ENCODE measurements at regions not wholly inside any gene's neighbourhood (a gene's known extent, or its start where the extent isn't known, plus 50 kb on each side); places are given as distances from the start of the nearest gene placed in this dataset.

DNA sequence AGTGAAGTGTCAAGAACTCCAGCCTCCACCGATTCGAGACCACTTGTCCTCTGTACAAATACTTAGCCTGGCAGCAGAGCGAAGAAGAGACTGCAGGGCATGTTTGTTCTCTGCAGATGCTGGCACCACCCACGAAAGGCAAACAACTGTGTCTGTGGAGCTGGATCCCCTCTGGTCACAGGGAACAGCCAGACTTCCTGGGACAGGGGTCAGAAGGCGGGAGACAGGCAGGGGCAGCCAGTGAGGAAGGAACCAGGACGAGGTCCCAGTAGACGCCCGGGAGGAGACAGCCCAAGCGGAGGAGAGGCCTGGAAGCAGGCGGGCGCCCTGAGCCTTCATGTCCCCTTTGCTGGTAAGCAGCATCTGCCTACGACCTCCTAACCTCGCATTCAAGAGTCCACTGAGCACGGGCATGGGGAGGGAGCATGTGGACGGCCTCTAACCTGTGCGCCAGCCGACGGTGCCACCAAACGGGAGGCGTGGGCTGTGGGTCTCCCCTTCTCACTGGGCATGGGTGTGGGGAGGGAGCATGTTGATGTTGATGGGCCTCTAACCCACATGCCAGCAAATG lies 265.5 kb downstream of the DLL1 start:
- DNase-seq (ENCODE audit: low spot score) (no peak), ATAC-seq (no peak)
- Mint-ChIP-seq H3K4me3 (no peak overlapping the region), H3K27ac (no peak overlapping the region), H3K27me3 (ENCODE audit: insufficient read depth, low read depth, poor library complexity) (peaks cover 1% of the 10 kb centered on the region), H3K36me3 (ENCODE audit: low read depth) (peaks cover 11% of the 10 kb centered on the region; the same call in 2 of the 3 replicates), H3K4me1 (no peaks in the 10 kb centered on the region; the same call in 2 of the 3 replicates), H3K9me3 (peaks cover 13% of the 10 kb centered on the region)
- Histone ChIP-seq H2AFZ (no peak overlapping the region), H3K4me3 (no peak overlapping the region), H3K79me2 (replicated peaks; ENCODE audit: insufficient read depth) (no peaks in the 10 kb centered on the region), H3K4me2 (no peak overlapping the region), H3K27ac (ENCODE audit: low read depth) (no peak overlapping the region), H3K36me3 (ENCODE audit: insufficient read depth) (no peaks in the 10 kb centered on the region), H3K4me1 (ENCODE audit: insufficient read depth) (no peaks in the 10 kb centered on the region), H3K27me3 (ENCODE audit: insufficient read depth) (0 out of 2 replicates have a peak, but pooled peaks cover 3% of the 10 kb centered on the region), H3K9me2 (ENCODE audit: insufficient read depth) (0 out of 2 replicates have a peak, but pooled peaks cover 8% of the 10 kb centered on the region), H4K20me1 (replicated peaks; ENCODE audit: insufficient read depth) (no peaks in the 10 kb centered on the region), H3F3A (replicated peaks; ENCODE audit: low read depth) (no peaks in the 10 kb centered on the region)
- TF ChIP-seq, protein P1, sequence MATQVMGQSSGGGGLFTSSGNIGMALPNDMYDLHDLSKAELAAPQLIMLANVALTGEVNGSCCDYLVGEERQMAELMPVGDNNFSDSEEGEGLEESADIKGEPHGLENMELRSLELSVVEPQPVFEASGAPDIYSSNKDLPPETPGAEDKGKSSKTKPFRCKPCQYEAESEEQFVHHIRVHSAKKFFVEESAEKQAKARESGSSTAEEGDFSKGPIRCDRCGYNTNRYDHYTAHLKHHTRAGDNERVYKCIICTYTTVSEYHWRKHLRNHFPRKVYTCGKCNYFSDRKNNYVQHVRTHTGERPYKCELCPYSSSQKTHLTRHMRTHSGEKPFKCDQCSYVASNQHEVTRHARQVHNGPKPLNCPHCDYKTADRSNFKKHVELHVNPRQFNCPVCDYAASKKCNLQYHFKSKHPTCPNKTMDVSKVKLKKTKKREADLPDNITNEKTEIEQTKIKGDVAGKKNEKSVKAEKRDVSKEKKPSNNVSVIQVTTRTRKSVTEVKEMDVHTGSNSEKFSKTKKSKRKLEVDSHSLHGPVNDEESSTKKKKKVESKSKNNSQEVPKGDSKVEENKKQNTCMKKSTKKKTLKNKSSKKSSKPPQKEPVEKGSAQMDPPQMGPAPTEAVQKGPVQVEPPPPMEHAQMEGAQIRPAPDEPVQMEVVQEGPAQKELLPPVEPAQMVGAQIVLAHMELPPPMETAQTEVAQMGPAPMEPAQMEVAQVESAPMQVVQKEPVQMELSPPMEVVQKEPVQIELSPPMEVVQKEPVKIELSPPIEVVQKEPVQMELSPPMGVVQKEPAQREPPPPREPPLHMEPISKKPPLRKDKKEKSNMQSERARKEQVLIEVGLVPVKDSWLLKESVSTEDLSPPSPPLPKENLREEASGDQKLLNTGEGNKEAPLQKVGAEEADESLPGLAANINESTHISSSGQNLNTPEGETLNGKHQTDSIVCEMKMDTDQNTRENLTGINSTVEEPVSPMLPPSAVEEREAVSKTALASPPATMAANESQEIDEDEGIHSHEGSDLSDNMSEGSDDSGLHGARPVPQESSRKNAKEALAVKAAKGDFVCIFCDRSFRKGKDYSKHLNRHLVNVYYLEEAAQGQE (IDR thresholded peaks at IDR 0.05; ENCODE audit: unreplicated experiment), result no peak

DNA sequence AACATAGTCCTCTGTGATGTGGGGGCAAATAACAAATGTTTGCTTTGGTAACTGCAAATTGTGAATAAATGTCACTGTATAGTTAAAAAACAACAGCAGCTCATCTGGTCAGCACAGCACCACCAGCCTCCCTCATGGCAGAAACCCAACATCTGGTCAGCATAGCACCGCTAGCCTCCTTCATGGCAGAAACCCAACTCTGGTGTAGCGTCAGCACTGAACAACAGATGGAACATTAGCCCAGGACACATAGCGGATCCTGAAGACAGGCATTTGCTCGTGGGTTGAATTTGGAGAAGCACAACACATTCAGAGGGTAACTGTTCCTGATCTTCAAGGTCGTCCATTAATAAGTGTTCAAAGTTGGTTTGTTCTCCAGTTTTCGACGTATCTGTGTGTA lies 265.9 kb downstream of the DLL1 start:
- Histone ChIP-seq H2AFZ (no peak overlapping the region), H3K79me2 (replicated peaks; ENCODE audit: insufficient read depth) (no peaks in the 10 kb centered on the region), H3K9me2 (ENCODE audit: insufficient read depth) (0 out of 2 replicates have a peak, but pooled peaks cover 8% of the 10 kb centered on the region), H3F3A (replicated peaks; ENCODE audit: low read depth) (no peaks in the 10 kb centered on the region), H3K4me2 (no peak overlapping the region), H3K4me1 (ENCODE audit: insufficient read depth) (no peaks in the 10 kb centered on the region), H3K27me3 (ENCODE audit: insufficient read depth) (0 out of 2 replicates have a peak, but pooled peaks cover 3% of the 10 kb centered on the region), H4K20me1 (replicated peaks; ENCODE audit: insufficient read depth) (no peaks in the 10 kb centered on the region), H3K36me3 (ENCODE audit: insufficient read depth) (no peaks in the 10 kb centered on the region), H3K4me3 (no peak overlapping the region), H3K27ac (ENCODE audit: low read depth) (no peak overlapping the region)
- peaks cover 11% of the 10 kb centered on the region; the same call in 2 of the 3 replicates for H3K36me3 Mint-ChIP-seq (ENCODE audit: low read depth)
- DNase-seq (ENCODE audit: low spot score), result no peak
- H3K4me1 Mint-ChIP-seq, result no peaks in the 10 kb centered on the region; the same call in 2 of the 3 replicates
- H3K27me3 Mint-ChIP-seq (ENCODE audit: insufficient read depth, low read depth, poor library complexity), result peaks cover 3% of the 10 kb centered on the region
- peaks cover 10% of the 10 kb centered on the region for H3K9me3 Mint-ChIP-seq
- ATAC-seq, result no peak
- H3K27ac Mint-ChIP-seq, result no peak overlapping the region
- H3K4me3 Mint-ChIP-seq, result no peak overlapping the region
- TF ChIP-seq, protein P2, sequence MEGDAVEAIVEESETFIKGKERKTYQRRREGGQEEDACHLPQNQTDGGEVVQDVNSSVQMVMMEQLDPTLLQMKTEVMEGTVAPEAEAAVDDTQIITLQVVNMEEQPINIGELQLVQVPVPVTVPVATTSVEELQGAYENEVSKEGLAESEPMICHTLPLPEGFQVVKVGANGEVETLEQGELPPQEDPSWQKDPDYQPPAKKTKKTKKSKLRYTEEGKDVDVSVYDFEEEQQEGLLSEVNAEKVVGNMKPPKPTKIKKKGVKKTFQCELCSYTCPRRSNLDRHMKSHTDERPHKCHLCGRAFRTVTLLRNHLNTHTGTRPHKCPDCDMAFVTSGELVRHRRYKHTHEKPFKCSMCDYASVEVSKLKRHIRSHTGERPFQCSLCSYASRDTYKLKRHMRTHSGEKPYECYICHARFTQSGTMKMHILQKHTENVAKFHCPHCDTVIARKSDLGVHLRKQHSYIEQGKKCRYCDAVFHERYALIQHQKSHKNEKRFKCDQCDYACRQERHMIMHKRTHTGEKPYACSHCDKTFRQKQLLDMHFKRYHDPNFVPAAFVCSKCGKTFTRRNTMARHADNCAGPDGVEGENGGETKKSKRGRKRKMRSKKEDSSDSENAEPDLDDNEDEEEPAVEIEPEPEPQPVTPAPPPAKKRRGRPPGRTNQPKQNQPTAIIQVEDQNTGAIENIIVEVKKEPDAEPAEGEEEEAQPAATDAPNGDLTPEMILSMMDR (conservative IDR thresholded peaks at IDR 0.05; ENCODE audit: low read depth in 2 of 2), result no peak
- TF ChIP-seq, protein P1 (IDR thresholded peaks at IDR 0.05; ENCODE audit: unreplicated experiment), result no peak
- no peak for TF ChIP-seq JUNB (IDR thresholded peaks at IDR 0.05; ENCODE audit: unreplicated experiment)
- no peak for TF ChIP-seq ZNF331 (CRISPR knock-in tag; IDR thresholded peaks at IDR 0.05; ENCODE audit: low read depth)
- TF ChIP-seq EZH2 (IDR thresholded peaks at IDR 0.05; ENCODE audit: low read depth, unreplicated experiment), result no peak
- TF ChIP-seq, protein P3, sequence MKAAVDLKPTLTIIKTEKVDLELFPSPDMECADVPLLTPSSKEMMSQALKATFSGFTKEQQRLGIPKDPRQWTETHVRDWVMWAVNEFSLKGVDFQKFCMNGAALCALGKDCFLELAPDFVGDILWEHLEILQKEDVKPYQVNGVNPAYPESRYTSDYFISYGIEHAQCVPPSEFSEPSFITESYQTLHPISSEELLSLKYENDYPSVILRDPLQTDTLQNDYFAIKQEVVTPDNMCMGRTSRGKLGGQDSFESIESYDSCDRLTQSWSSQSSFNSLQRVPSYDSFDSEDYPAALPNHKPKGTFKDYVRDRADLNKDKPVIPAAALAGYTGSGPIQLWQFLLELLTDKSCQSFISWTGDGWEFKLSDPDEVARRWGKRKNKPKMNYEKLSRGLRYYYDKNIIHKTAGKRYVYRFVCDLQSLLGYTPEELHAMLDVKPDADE (IDR thresholded peaks at IDR 0.05), result no peak
- TF ChIP-seq NANOG (IDR thresholded peaks at IDR 0.05; ENCODE audit: borderline replicate concordance), result no peak

Measured in GM23338 (cell line).